ENCODE measurements at regions not wholly inside any gene's neighbourhood (a gene's known extent, or its start where the extent isn't known, plus 50 kb on each side); places are given as distances from the start of the nearest gene placed in this dataset.

DNA sequence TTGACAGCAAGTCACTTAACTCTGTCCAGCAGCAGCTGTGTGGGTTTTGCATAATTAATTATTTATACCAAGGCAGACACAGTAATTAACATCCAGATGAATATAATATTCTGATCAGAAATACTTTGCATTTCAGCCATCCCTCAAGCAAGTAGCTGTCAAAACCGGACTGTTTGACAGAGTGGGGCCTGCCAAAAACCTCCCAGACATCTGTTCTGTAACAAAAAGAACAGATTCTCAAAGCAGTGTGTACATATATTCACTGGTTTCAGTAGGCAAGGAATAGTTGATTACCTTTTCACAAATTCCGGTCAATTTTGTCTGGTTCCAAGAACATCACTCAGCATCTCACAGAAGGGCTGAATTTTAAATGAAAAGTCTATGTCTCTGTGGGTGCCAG lies 291.6 kb downstream of the CMPK2 start:
- DNase-seq (ENCODE audit: low read depth in 2 of 2) = no peak
- TF ChIP-seq, protein P1, sequence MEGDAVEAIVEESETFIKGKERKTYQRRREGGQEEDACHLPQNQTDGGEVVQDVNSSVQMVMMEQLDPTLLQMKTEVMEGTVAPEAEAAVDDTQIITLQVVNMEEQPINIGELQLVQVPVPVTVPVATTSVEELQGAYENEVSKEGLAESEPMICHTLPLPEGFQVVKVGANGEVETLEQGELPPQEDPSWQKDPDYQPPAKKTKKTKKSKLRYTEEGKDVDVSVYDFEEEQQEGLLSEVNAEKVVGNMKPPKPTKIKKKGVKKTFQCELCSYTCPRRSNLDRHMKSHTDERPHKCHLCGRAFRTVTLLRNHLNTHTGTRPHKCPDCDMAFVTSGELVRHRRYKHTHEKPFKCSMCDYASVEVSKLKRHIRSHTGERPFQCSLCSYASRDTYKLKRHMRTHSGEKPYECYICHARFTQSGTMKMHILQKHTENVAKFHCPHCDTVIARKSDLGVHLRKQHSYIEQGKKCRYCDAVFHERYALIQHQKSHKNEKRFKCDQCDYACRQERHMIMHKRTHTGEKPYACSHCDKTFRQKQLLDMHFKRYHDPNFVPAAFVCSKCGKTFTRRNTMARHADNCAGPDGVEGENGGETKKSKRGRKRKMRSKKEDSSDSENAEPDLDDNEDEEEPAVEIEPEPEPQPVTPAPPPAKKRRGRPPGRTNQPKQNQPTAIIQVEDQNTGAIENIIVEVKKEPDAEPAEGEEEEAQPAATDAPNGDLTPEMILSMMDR (IDR thresholded peaks at IDR 0.05; ENCODE audit: low read depth, low read length) = no peak
- H3K4me3 ChIP-seq (replicated peaks in 1 of 2; ENCODE audit: low read depth in 2 of 2, low read length in 2 of 2) = no peak overlapping the region

DNA sequence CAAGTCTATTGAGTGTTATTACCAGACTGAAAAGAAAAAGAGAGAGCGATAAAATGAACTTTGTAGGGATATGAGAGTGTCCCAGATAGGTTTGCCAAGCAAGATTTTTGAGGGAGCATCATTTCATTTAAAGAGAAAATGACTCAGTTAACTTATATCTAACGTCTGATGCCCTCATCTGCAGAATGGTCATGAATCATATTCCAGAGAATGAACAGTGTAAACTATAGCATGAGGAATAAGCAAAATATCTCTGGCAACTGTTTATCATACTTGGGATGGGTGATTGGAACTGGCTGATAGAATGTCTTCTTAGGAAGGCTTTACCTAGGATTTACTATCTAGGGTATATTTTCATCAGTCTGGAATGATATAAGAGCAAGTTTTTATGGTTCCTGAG lies 289.4 kb downstream of the CMPK2 start:
- TF ChIP-seq, protein P1 (IDR thresholded peaks at IDR 0.05; ENCODE audit: low read depth, low read length) = no peak
- H3K4me3 ChIP-seq (replicated peaks in 1 of 2; ENCODE audit: low read depth in 2 of 2, low read length in 2 of 2) = no peak overlapping the region
- DNase-seq (ENCODE audit: low read depth in 2 of 2) = no peak

DNA sequence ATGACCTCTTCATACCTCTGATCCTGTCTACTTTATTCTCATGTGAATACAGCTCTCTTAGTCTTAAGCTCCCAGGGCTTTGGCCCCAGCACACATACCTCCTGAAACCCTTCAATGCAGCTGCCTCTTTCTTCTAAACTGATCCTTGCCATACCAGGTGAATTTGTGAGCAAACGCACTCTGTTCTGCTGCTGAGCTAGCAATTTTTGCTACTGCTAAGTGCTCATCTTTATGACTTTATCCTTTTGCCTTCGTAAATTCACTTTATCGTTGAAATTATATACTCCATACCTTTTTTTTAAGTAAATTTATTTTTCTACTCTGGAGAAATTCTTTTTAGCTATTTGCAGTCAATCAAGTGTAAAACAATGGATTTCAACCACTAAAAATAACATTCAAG lies 287.7 kb downstream of the CMPK2 start:
- H3K4me3 ChIP-seq (replicated peaks in 1 of 2; ENCODE audit: low read depth in 2 of 2, low read length in 2 of 2) = no peak overlapping the region
- no peak for DNase-seq (ENCODE audit: low read depth in 2 of 2)
- TF ChIP-seq, protein P1 (IDR thresholded peaks at IDR 0.05; ENCODE audit: low read depth, low read length) = no peak

DNA sequence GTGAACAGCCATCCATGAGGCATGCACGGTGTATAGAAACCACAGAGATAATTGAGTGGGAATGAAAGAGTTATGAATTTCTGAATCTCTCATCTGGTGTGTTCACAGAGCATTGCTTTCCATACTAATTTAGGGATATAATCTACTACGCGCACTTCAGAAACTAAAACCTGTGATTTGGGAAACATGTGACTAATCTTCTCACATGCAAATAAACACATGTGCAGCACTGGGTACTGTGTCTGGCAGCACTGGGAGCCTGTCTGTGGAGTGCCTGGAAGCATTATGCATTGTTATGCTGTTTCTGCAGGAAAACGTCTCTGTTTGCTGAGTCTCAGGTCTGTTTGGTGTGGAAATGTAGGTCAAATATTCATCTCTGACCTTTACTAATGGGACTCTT lies 287.3 kb downstream of the CMPK2 start:
- H3K4me3 ChIP-seq (replicated peaks in 1 of 2; ENCODE audit: low read depth in 2 of 2, low read length in 2 of 2) = no peak overlapping the region
- TF ChIP-seq, protein P1 (IDR thresholded peaks at IDR 0.05; ENCODE audit: low read depth, low read length) = no peak
- DNase-seq (ENCODE audit: low read depth in 2 of 2) = no peak

DNA sequence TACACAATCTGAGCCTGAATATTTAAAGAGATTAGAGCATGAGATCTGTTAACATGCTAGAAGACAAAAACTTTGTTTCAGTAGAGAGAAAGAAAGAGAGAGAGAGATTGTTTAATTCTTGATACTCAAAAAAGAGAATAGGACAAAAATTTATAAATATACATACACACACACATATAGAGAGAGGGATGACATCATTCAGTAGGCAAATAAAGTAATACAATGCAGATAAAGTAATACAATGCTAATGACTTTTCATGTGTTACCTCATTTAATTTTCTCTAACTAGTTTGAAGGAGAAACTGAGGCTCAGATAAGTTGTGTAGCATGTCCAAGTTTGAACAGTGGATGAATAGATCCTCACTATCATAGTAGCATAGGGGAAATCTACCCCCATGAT lies 286.4 kb downstream of the CMPK2 start:
- no peak for DNase-seq (ENCODE audit: low read depth in 2 of 2)
- TF ChIP-seq, protein P1 (IDR thresholded peaks at IDR 0.05; ENCODE audit: low read depth, low read length) = no peak
- H3K4me3 ChIP-seq (replicated peaks in 1 of 2; ENCODE audit: low read depth in 2 of 2, low read length in 2 of 2) = no peak overlapping the region

DNA sequence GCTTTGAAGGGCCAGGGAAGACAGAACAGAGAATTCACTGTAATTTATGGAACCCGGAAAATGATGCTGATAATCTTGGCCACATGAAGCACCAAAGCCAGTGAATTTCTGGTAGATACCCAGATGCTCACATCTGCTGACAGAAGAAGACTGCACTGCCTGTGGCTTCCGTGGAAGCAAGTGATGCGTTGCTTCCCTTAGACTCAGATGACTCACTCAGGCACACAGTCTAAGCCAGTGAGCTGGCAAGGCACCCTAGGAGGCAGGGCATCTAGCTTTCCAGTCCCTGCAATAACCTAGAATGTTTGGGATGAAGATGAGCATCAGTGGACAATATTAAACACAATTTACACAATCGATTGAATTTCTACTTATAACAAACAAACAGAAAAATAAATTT lies 284.7 kb downstream of the CMPK2 start:
- no peak for DNase-seq (ENCODE audit: low read depth in 2 of 2)
- H3K4me3 ChIP-seq (replicated peaks in 1 of 2; ENCODE audit: low read depth in 2 of 2, low read length in 2 of 2) = no peak overlapping the region
- TF ChIP-seq, protein P1 (IDR thresholded peaks at IDR 0.05; ENCODE audit: low read depth, low read length) = no peak

DNA sequence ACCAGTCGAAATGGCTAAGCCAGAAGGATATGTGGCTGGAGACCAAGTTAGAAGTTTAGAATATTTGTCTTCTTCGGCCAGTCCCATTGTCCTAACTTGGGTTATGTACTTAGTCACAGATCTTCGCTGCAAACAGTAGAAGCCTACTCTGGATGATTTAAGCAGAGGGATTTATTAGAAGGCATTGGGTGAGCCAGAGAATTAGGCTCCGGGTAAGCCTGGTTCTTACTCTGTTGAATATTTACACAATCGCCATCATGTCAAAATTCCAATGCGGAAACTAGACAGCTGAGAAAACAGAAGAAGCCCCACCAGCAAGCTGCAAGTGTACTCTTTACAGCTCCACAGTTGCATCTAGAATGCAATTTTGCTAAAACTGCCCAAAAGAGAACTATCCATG lies 276.6 kb downstream of the CMPK2 start:
- TF ChIP-seq, protein P1 (IDR thresholded peaks at IDR 0.05; ENCODE audit: low read depth, low read length) = no peak
- DNase-seq (ENCODE audit: low read depth in 2 of 2) = no peak
- H3K4me3 ChIP-seq (replicated peaks in 1 of 2; ENCODE audit: low read depth in 2 of 2, low read length in 2 of 2) = no peak overlapping the region

Data from cardiac fibroblast (primary cell).